Neuronal stem cell (in vitro differentiated cells): ENCODE measurements at regions not wholly inside any gene's neighbourhood (a gene's known extent, or its start where the extent isn't known, plus 50 kb on each side); places are given as distances from the start of the nearest gene placed in this dataset. TPM values are rescaled to one million over a fixed set of nuclear protein-coding genes. Genes with fewer than 3 reads are reported as not detected.

Source experiments
- DNase-seq: peaks from one replicate; pipeline ENCODE4 v3.0.0-alpha.2; 2013; ENCODE audit warnings: low spot score
- H2AFZ ChIP-seq: one replicate; pipeline ENCODE4 v1.6.1; 2013; ENCODE audit warnings: mild to moderate bottlenecking, low read length, inconsistent platforms
- H2AK5ac ChIP-seq: 2 replicates; pipeline ENCODE4 v1.6.1; 2013; ENCODE audit warnings: low read depth, mild to moderate bottlenecking, inconsistent platforms, low read length, moderate library complexity, mixed read lengths
- H2BK120ac ChIP-seq: 2 replicates; pipeline ENCODE4 v1.6.1; 2013; ENCODE audit warnings: low read depth, mild to moderate bottlenecking, inconsistent platforms, low read length, moderate library complexity, mixed read lengths
- H2BK12ac ChIP-seq: one replicate; pipeline ENCODE4 v1.6.1; 2013; ENCODE audit warnings: low read length, inconsistent platforms
- H2BK15ac ChIP-seq: 2 replicates; pipeline ENCODE4 v1.6.1; 2013; ENCODE audit warnings: mild to moderate bottlenecking, low read length, inconsistent platforms, mixed read lengths
- H2BK5ac ChIP-seq: one replicate; pipeline ENCODE4 v1.6.1; 2013; ENCODE audit warnings: inconsistent platforms, mild to moderate bottlenecking, low read length, moderate library complexity
- H3K14ac ChIP-seq: one replicate; pipeline ENCODE4 v1.6.1; 2013; ENCODE audit warnings: low read length, inconsistent platforms
- H3K18ac ChIP-seq: 2 replicates; pipeline ENCODE4 v1.6.1; 2013; ENCODE audit warnings: low read length, inconsistent platforms
- H3K23ac ChIP-seq: 2 replicates; pipeline ENCODE4 v1.6.1; 2013; ENCODE audit warnings: low read depth, mild to moderate bottlenecking, mixed read lengths, low read length, inconsistent platforms; ENCODE audit not compliant: poor library complexity
- H3K27ac ChIP-seq: replicated peaks from 3 replicates; pipeline ENCODE4 v1.5.1; 2013; ENCODE audit warnings: low read length, inconsistent platforms
- H3K27me3 ChIP-seq, 3 experiments: 2 replicates each; pipeline ENCODE4 v1.6.1; 2013; ENCODE audit warnings: low read length in 3 of 3, mild to moderate bottlenecking in 2 of 3, inconsistent platforms in 1 of 3, low read depth in 1 of 3, mixed read lengths in 1 of 3, moderate library complexity in 1 of 3; ENCODE audit not compliant: control insufficient read depth in 3 of 3, insufficient read depth in 3 of 3
- H3K36me3 ChIP-seq, 2 donors: replicated peaks in 1 of 2; 2 replicates each; pipeline ENCODE4 v1.6.1; 2013; ENCODE audit warnings: low read length in 2 of 2; ENCODE audit not compliant: control insufficient read depth in 2 of 2, insufficient read depth in 2 of 2
- H3K4ac ChIP-seq: 2 replicates; pipeline ENCODE4 v1.6.1; 2013; ENCODE audit warnings: inconsistent platforms, mild to moderate bottlenecking, low read length, moderate library complexity
- H3K4me1 ChIP-seq, 2 donors: 1 replicate in 1 of 2; 2 replicates in 1 of 2; pipeline ENCODE4 v1.6.1; 2013; ENCODE audit warnings: low read length in 2 of 2, low read depth in 1 of 2; ENCODE audit not compliant: control insufficient read depth in 2 of 2, insufficient read depth in 1 of 2
- H3K4me2 ChIP-seq: one replicate; pipeline ENCODE4 v1.6.1; 2013; ENCODE audit warnings: mild to moderate bottlenecking, low read length, inconsistent platforms; ENCODE audit not compliant: insufficient read depth, poor library complexity, severe bottlenecking
- H3K4me3 ChIP-seq, 2 donors: 2 replicates each; pipeline ENCODE4 v1.5.1; 2013; ENCODE audit warnings: low read length in 2 of 2, mild to moderate bottlenecking in 2 of 2, inconsistent platforms in 1 of 2, moderate library complexity in 1 of 2
- H3K79me1 ChIP-seq: one replicate; pipeline ENCODE4 v1.6.1; 2013; ENCODE audit warnings: low read depth, mild to moderate bottlenecking, inconsistent platforms, low read length, moderate library complexity
- H3K9ac ChIP-seq: one replicate; pipeline ENCODE4 v1.6.1; 2013; ENCODE audit warnings: mild to moderate bottlenecking, low read depth, low read length, inconsistent platforms; ENCODE audit not compliant: poor library complexity
- H3K9me3 ChIP-seq, 2 donors: replicated peaks in 1 of 2; 2 replicates each; pipeline versions ENCODE3 to v1.6.1; 2013; ENCODE audit warnings: low read length in 2 of 2, mild to moderate bottlenecking in 2 of 2, inconsistent platforms in 1 of 2, low read depth in 1 of 2, mixed read lengths in 1 of 2, moderate library complexity in 1 of 2; ENCODE audit not compliant: control insufficient read depth in 2 of 2, insufficient read depth in 1 of 2
- H4K8ac ChIP-seq: one replicate; pipeline ENCODE4 v1.6.1; 2013; ENCODE audit warnings: low read depth, mild to moderate bottlenecking, inconsistent platforms, low read length, moderate library complexity
- H4K91ac ChIP-seq: one replicate; pipeline ENCODE4 v1.6.1; 2013; ENCODE audit warnings: low read length, low read depth, mild to moderate bottlenecking, inconsistent platforms; ENCODE audit not compliant: poor library complexity
- WGBS, 2 donors: extraction: QIAGEN DNeasy Blood & Tissue Kit; methylation state at CpG; one replicate each; pipeline ENCODE4 v1.1.7; 2013; ENCODE audit warnings: missing lambda C conversion rate in 2 of 2, mixed read lengths in 1 of 2; ENCODE audit not compliant: insufficient read length in 2 of 2, insufficient replicate concordance in 1 of 2; ENCODE audit errors: extremely low coverage in 2 of 2; 5-methylcytosine and 5-hydroxymethylcytosine counted together
- small RNA-seq: library from polyadenylated mRNA; stranded (forward); fragments of <200 nt; extraction: miRNeasy Mini kit (QIAGEN cat#:217004); gene quantifications from one replicate; pipeline ENCODE3, GENCODE V24; 2013; ENCODE audit not compliant: insufficient read depth

- H3K4ac ChIP-seq = no peak overlapping the region
- H3K36me3 ChIP-seq = no peaks in the 10 kb centered on the region
- H2BK5ac ChIP-seq = no peak overlapping the region
- no peak overlapping the region for H3K4me3 ChIP-seq
- no peaks in the 10 kb centered on the region for H3K9me3 ChIP-seq
- H3K14ac ChIP-seq = no peak overlapping the region
- no peak overlapping the region for H3K9ac ChIP-seq
- no peak overlapping the region for H3K18ac ChIP-seq
- H3K23ac ChIP-seq = no peak overlapping the region
- H3K4me1 ChIP-seq = no peaks in the 10 kb centered on the region
- no CpG with 5 or more reads among the region's 3 CpGs for WGBS, 2 donors
- no peaks in the 10 kb centered on the region for H3K79me1 ChIP-seq
- H2BK120ac ChIP-seq = no peak overlapping the region
- H2AFZ ChIP-seq = no peak overlapping the region
- no peak overlapping the region for H3K4me2 ChIP-seq
- H4K8ac ChIP-seq = no peak overlapping the region
- no peak overlapping the region for H2BK12ac ChIP-seq
- H3K27me3 ChIP-seq = no peaks in the 10 kb centered on the region
- no peak for DNase-seq
- H3K27ac ChIP-seq = no peak overlapping the region
- H2BK15ac ChIP-seq = no peak overlapping the region
- no peak overlapping the region for H4K91ac ChIP-seq
- H2AK5ac ChIP-seq = no peak overlapping the region
These were observed 52.9 kb upstream of the FSHR start for GRCh38 chr2:49207204-49207603.

Small RNA genes lying in the stretch of these regions (small RNA-seq; reads per million reads assigned to genes)
- not detected for gene RNU6-439P
